Testis (tissue), 2 donors: ENCODE measurements at regions not wholly inside any gene's neighbourhood (a gene's known extent, or its start where the extent isn't known, plus 50 kb on each side); places are given as distances from the start of the nearest gene placed in this dataset.

Experiments
- DNase-seq: peaks from one replicate; pipeline ENCODE4 v3.0.0-alpha.2; 2019
- H3K27ac ChIP-seq, 2 donors: fragments of 200-600 bp; sonication (generic); one replicate each; pipeline ENCODE4 v1.5.1; 2019
- H3K27me3 ChIP-seq: fragments of 200-600 bp; sonication (generic); one replicate; pipeline ENCODE4 v1.5.1; 2019
- H3K36me3 ChIP-seq: fragments of 200-600 bp; sonication (generic); one replicate; pipeline ENCODE4 v1.5.1; 2017; ENCODE audit warnings: low read depth; ENCODE audit errors: missing control alignments
- H3K4me1 ChIP-seq: fragments of 200-600 bp; sonication (generic); one replicate; pipeline ENCODE4 v1.5.1; 2019
- H3K4me3 ChIP-seq, 2 donors: fragments of 200-600 bp; sonication (generic); one replicate each; pipeline ENCODE4 v1.5.1; 2017 to 2019
- H3K9me3 ChIP-seq: fragments of 200-600 bp; sonication (generic); one replicate; pipeline ENCODE4 v1.5.1; 2017
- POLR2A ChIP-seq: fragments of 450-650 bp; IDR thresholded peaks from one replicate; pipeline ENCODE4 v1.6.1; 2017; ENCODE audit warnings: antibody characterized with exemption, mild to moderate bottlenecking, moderate library complexity
- whole genome bisulfite sequencing, 2 donors: methylation state at CpG; one replicate each; pipeline ENCODE4 v1.1.5; 2018; 5-methylcytosine and 5-hydroxymethylcytosine counted together
- intact Hi-C: fragments of 100-400 bp; cut with DNase I; formaldehyde crosslinking; loops from one replicate; pipeline ENCODE4 v1.15.1; 2023; ENCODE audit warnings: low total_unique reads
- TF ChIP-seq, protein P1 (sequence below), 3 experiments: fragments of 450-650 bp in 2 of 3; fragments of 200-600 bp in 1 of 3; sonication (generic) in 1 of 3; IDR thresholded peaks; one replicate each; pipeline ENCODE4 v1.5.1; 2016 to 2019; ENCODE audit warnings: antibody characterized with exemption in 3 of 3, mild to moderate bottlenecking in 2 of 3, moderate library complexity in 1 of 3

DNA sequence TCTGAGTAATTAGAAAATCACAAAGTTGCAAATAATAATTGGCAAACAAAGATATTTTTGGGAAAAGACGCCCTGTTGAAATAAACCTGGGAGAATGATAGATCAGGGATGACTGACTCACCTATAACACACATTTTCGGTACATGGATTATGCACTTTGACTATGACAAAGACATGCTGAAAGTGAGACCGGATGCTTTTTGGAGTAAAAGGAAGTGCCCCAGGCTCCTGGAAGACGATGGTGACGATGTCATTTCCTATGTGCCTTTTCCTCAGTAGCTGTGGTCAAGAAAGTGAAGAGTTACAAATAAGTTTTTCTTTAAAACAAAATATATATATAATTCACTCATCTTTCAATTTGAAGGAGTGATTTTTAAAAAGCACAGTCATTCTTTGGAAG is 158.7 kb downstream of the SIPA1L2 start:
- no peak overlapping the region for H3K4me3 ChIP-seq
- no peak overlapping the region for H3K27ac ChIP-seq
- no peak for DNase-seq
- no peaks in the 10 kb centered on the region for H3K4me1 ChIP-seq
- H3K36me3 ChIP-seq = no peaks in the 10 kb centered on the region
- no peaks in the 10 kb centered on the region for H3K9me3 ChIP-seq
- H3K27me3 ChIP-seq = no peaks in the 10 kb centered on the region
- TF ChIP-seq, protein P1, sequence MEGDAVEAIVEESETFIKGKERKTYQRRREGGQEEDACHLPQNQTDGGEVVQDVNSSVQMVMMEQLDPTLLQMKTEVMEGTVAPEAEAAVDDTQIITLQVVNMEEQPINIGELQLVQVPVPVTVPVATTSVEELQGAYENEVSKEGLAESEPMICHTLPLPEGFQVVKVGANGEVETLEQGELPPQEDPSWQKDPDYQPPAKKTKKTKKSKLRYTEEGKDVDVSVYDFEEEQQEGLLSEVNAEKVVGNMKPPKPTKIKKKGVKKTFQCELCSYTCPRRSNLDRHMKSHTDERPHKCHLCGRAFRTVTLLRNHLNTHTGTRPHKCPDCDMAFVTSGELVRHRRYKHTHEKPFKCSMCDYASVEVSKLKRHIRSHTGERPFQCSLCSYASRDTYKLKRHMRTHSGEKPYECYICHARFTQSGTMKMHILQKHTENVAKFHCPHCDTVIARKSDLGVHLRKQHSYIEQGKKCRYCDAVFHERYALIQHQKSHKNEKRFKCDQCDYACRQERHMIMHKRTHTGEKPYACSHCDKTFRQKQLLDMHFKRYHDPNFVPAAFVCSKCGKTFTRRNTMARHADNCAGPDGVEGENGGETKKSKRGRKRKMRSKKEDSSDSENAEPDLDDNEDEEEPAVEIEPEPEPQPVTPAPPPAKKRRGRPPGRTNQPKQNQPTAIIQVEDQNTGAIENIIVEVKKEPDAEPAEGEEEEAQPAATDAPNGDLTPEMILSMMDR (IDR thresholded peaks at IDR 0.05) = no peak
- 81 to 88% methylated on average over 5 of the region's 5 CpGs for WGBS, 2 donors
- intact Hi-C loops = no loop called here

DNA sequence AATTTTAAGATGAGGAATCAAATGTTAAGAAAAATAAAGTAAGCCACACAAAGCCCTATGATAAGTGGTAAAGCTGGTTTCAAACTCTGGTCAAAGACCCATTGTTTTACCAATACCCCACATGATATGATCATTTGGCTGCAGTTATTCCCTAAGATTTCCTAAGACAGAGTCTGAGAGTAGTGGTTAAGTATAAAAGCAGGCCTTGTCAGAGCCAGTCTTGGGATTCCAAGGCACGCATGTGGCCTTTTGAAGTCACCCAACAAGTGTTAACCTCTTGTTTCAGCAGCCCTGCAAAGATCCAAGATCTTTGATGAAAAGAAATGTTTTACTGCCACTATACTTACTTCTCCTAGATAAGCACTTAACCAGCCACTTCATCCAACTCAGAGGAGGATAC is 159.2 kb downstream of the SIPA1L2 start:
- intact Hi-C loops = no loop called here
- no peak overlapping the region for H3K27ac ChIP-seq
- H3K9me3 ChIP-seq = no peaks in the 10 kb centered on the region
- WGBS, 2 donors = 97 to 100% methylated on average over 1 of the region's 1 CpG
- TF ChIP-seq, protein P1 (IDR thresholded peaks at IDR 0.05) = no peak
- no peak for TF ChIP-seq POLR2A
- no peaks in the 10 kb centered on the region for H3K36me3 ChIP-seq
- H3K4me3 ChIP-seq = no peak overlapping the region
- H3K4me1 ChIP-seq = no peaks in the 10 kb centered on the region
- no peaks in the 10 kb centered on the region for H3K27me3 ChIP-seq
- no peak for DNase-seq

DNA sequence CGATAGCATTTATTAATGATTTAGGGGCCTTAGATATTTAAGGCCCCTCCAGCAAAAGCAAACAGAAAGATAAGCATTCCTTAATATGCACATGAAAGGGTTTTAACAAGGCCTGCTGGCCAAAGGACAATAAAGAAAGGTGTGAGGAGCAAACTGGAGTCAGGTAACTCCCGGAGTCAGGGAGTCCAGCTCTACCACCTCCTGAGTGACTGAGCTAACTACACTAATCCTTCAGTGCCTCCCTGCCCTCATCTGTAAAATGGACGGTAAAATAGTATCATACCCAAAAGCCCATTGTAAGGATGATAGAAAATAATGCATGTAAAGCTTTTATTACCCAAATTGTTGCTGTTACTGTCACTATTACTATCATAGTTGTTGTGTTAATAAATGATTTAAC is 161.7 kb downstream of the SIPA1L2 start:
- no peak overlapping the region for H3K27ac ChIP-seq
- DNase-seq = no peak
- TF ChIP-seq POLR2A = no peak
- 75 to 80% methylated on average over 3 of the region's 3 CpGs for WGBS, 2 donors
- H3K27me3 ChIP-seq = no peaks in the 10 kb centered on the region
- intact Hi-C loops = no loop called here
- no peak overlapping the region for H3K4me3 ChIP-seq
- H3K4me1 ChIP-seq = no peaks in the 10 kb centered on the region
- H3K9me3 ChIP-seq = no peaks in the 10 kb centered on the region
- H3K36me3 ChIP-seq = no peaks in the 10 kb centered on the region

DNA sequence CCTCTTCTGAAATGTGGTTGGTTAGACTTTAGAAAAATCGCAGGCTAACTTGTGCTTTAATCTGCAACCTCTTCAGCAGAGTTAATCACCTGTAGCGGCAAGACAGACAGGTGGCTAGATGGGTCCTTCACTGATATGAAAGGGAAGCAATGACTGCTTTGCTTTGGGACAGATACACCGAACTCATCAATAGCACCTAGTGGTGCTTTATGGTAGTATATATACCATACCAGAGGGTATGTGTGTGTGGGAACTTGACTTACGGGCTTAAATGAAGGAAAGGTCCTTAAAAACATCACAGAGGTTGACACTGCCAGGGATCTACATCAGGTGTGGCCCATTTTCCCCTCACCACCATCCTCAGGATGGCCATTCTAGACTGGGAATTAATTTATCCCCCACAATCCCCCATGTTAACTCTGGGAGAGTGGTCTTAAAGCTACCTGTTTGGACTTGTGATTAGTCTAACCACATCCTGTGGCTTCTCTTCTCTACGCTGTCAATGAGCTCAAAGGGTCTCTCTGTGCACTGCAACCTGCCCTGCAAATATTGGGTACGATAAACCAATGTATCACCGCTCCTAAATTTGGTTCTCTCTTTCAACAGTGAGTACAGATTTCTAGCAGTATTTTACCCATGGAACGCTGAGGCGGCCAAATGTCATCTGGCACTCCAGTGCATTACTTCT is 162.7 kb downstream of the SIPA1L2 start:
- no peak overlapping the region for H3K27ac ChIP-seq
- no peaks in the 10 kb centered on the region for H3K27me3 ChIP-seq
- no peak for DNase-seq
- no peaks in the 10 kb centered on the region for H3K9me3 ChIP-seq
- intact Hi-C loops = no loop called here
- no peaks in the 10 kb centered on the region for H3K36me3 ChIP-seq
- H3K4me3 ChIP-seq = no peak overlapping the region
- no peaks in the 10 kb centered on the region for H3K4me1 ChIP-seq
- WGBS, 2 donors = 91 to 94% methylated on average over 9 of the region's 9 CpGs
- no peak for TF ChIP-seq POLR2A

DNA sequence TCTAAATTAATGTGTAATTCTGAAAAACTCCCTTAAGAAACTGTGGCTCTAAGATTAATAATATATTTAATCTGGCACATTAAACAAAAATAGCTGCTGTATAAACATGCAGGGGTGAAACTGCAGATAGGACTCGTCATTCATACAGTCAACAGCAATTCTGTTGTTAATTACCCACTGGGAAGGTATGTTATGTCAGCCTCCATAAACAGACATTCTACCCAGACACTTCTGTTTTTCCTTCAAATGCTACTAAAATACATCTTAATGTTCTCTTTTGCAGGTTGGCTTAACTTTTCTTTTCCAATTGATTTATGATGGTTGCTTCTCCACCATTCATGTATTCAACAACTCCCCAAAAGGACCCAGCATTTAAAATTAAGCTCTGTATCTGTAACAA is 165.6 kb downstream of the SIPA1L2 start:
- WGBS, 2 donors = 68 to 96% methylated on average over 1 of the region's 1 CpG

More for the DNA sequence above, 165.6 kb downstream of the SIPA1L2 start:
- H3K27me3 ChIP-seq = no peaks in the 10 kb centered on the region
- H3K4me1 ChIP-seq = no peaks in the 10 kb centered on the region
- H3K27ac ChIP-seq = no peak overlapping the region
- H3K36me3 ChIP-seq = no peaks in the 10 kb centered on the region
- intact Hi-C loops = no loop called here
- no peak for TF ChIP-seq POLR2A
- TF ChIP-seq, protein P1 (IDR thresholded peaks at IDR 0.05) = no peak
- H3K4me3 ChIP-seq = no peak overlapping the region
- no peak for DNase-seq
- no peaks in the 10 kb centered on the region for H3K9me3 ChIP-seq
